OCI-LY3 (cell line): ENCODE measurements at regions not wholly inside any gene's neighbourhood (a gene's known extent, or its start where the extent isn't known, plus 50 kb on each side); places are given as distances from the start of the nearest gene placed in this dataset.

ENCODE experiments used
- EZH2phosphoT487 ChIP-seq: fragments of 200-600 bp; shearing (Covaris generic); IDR thresholded peaks from 2 replicates; pipeline ENCODE4 v1.6.1; 2018; ENCODE audit warnings: antibody characterized with exemption, mixed run types, low read depth
- TF ChIP-seq, protein P1 (sequence below): fragments of 200-600, 300-600 bp; sonication (generic); IDR thresholded peaks from 2 replicates; pipeline ENCODE4 v1.5.1; 2014; ENCODE audit warnings: antibody characterized with exemption, low read length, low read depth

DNA sequence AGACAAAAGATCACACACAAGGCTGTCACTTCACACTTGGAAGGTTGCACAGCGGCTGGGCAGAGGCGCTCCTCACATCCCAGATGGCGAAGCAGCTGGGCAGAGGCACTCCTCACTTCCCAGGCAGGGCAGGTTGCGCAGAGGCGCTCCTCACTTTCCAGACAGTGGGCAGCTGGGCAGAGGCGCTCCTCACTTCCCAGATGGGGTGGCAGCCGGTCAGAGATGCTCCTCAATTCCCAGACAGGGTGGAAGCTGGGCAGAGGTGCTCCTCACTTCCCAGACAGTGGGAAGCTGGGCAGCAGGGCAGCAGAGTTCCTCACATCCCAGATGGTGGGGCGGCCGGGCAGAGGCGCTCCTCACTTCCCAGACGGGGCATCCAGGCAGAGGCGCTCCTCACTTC, 199.2 kb downstream of the RTL9 start:
- TF ChIP-seq, protein P1, sequence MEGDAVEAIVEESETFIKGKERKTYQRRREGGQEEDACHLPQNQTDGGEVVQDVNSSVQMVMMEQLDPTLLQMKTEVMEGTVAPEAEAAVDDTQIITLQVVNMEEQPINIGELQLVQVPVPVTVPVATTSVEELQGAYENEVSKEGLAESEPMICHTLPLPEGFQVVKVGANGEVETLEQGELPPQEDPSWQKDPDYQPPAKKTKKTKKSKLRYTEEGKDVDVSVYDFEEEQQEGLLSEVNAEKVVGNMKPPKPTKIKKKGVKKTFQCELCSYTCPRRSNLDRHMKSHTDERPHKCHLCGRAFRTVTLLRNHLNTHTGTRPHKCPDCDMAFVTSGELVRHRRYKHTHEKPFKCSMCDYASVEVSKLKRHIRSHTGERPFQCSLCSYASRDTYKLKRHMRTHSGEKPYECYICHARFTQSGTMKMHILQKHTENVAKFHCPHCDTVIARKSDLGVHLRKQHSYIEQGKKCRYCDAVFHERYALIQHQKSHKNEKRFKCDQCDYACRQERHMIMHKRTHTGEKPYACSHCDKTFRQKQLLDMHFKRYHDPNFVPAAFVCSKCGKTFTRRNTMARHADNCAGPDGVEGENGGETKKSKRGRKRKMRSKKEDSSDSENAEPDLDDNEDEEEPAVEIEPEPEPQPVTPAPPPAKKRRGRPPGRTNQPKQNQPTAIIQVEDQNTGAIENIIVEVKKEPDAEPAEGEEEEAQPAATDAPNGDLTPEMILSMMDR, result no peak
- no peak for TF ChIP-seq EZH2phosphoT487
